KOPT-K1 (cell line): ENCODE measurements at regions not wholly inside any gene's neighbourhood (a gene's known extent, or its start where the extent isn't known, plus 50 kb on each side); places are given as distances from the start of the nearest gene placed in this dataset.

Experiments
- H3K27ac ChIP-seq: fragments of 200-600 bp; sonication (generic); 2 replicates; pipeline ENCODE4 v1.5.1; 2016; ENCODE audit warnings: antibody characterized with exemption, mild to moderate bottlenecking, low read depth, low read length; ENCODE audit not compliant: poor library complexity, severe bottlenecking
- H3K36me3 ChIP-seq: fragments of 200-600 bp; sonication (generic); 2 replicates; pipeline ENCODE4 v1.5.1; 2017; ENCODE audit warnings: antibody characterized with exemption, mild to moderate bottlenecking, low read length, moderate library complexity; ENCODE audit not compliant: insufficient read depth
- H3K9me3 ChIP-seq: fragments of 200-600 bp; sonication (generic); 2 replicates; pipeline ENCODE4 v1.5.1; 2017; ENCODE audit warnings: antibody characterized with exemption, low read length, mild to moderate bottlenecking; ENCODE audit not compliant: insufficient read depth, poor library complexity, severe bottlenecking

- Histone ChIP-seq H3K36me3 (no peaks in the 10 kb centered on the region), H3K27ac (no peak overlapping the region), H3K9me3 (no peaks in the 10 kb centered on the region)
Observed at GRCh38 chrX:88424541-88424940, 322.5 kb upstream of the CPXCR1 start.

- no peaks in the 10 kb centered on the region for H3K36me3 ChIP-seq
- no peak overlapping the region for H3K27ac ChIP-seq
- no peaks in the 10 kb centered on the region for H3K9me3 ChIP-seq
Observed at GRCh38 chrX:88425739-88426138, 321.3 kb upstream of the CPXCR1 start.

- Histone ChIP-seq H3K36me3 (no peaks in the 10 kb centered on the region), H3K27ac (no peak overlapping the region), H3K9me3 (no peaks in the 10 kb centered on the region)
Observed at GRCh38 chrX:88437563-88437962, 309.5 kb upstream of the CPXCR1 start.

GRCh38 chrX:88438209-88438608 lies 308.8 kb upstream of the CPXCR1 start:
- no peak overlapping the region for H3K27ac ChIP-seq
- no peaks in the 10 kb centered on the region for H3K9me3 ChIP-seq
- H3K36me3 ChIP-seq = no peaks in the 10 kb centered on the region

GRCh38 chrX:88439935-88440334 lies 307.1 kb upstream of the CPXCR1 start:
- no peak overlapping the region for H3K27ac ChIP-seq

More at GRCh38 chrX:88439935-88440334, 307.1 kb upstream of the CPXCR1 start:
- Histone ChIP-seq H3K9me3 (no peaks in the 10 kb centered on the region), H3K36me3 (no peaks in the 10 kb centered on the region)
